IMR-90 (cell line): ENCODE measurements at regions not wholly inside any gene's neighbourhood (a gene's known extent, or its start where the extent isn't known, plus 50 kb on each side); places are given as distances from the start of the nearest gene placed in this dataset.

Experiments
- ATAC-seq: fragments of 200-7000 bp; cut with Tn5 transposase; 2 replicates; pipeline ENCODE4 v1.9.1; 2020; ENCODE audit warnings: low read depth, mild to moderate bottlenecking, moderate library complexity
- BruUV-seq: library from RNA; stranded (reverse); fragments of 400-500 nt; replicated peaks from 2 replicates; lab custom pipeline; 2021; lab: Mats Ljungman, UMichigan
- CTCF ChIA-PET: fragments of 300-600 bp; formaldehyde crosslinking; extraction: SDS; loops from one replicate; lab custom pipeline; 2021; ENCODE audit warnings: antibody characterized with exemption; lab: Yijun Ruan, JAX
- POLR2A ChIA-PET: fragments of 300-600 bp; sonication (Branson Sonifier 250); formaldehyde crosslinking; loops from one replicate; lab custom pipeline; 2022; ENCODE audit warnings: antibody characterized with exemption; ENCODE audit not compliant: unreplicated experiment; lab: Charles Lee
- DNase-seq: peaks from one replicate; pipeline ENCODE4 v3.0.0; 2013
- H2AFZ ChIP-seq: replicated peaks from 2 replicates; pipeline ENCODE3; 2013; ENCODE audit warnings: low read length, mild to moderate bottlenecking; ENCODE audit not compliant: poor library complexity
- H2AK5ac ChIP-seq: 2 replicates; pipeline ENCODE4 v1.6.1; 2013; ENCODE audit warnings: low read depth, low read length, inconsistent platforms
- H2AK9ac ChIP-seq: replicated peaks from 2 replicates; pipeline ENCODE3; 2013; ENCODE audit warnings: mild to moderate bottlenecking, low read depth, low read length, moderate library complexity; ENCODE audit not compliant: poor library complexity
- H2BK120ac ChIP-seq: 2 replicates; pipeline ENCODE4 v1.6.1; 2013; ENCODE audit warnings: low read depth, low read length, inconsistent platforms
- H2BK15ac ChIP-seq: 3 replicates; pipeline ENCODE4 v1.6.1; 2013; ENCODE audit warnings: low read depth, low read length, inconsistent platforms
- H2BK20ac ChIP-seq: 2 replicates; pipeline ENCODE4 v1.6.1; 2013; ENCODE audit warnings: low read depth, mild to moderate bottlenecking, inconsistent platforms, low read length, moderate library complexity
- H2BK5ac ChIP-seq: 2 replicates; pipeline ENCODE4 v1.6.1; 2013; ENCODE audit warnings: mild to moderate bottlenecking, low read depth, low read length, inconsistent platforms; ENCODE audit not compliant: poor library complexity, severe bottlenecking
- H3K14ac ChIP-seq: replicated peaks from 2 replicates; pipeline ENCODE4 v1.6.1; 2013; ENCODE audit warnings: low read depth, low read length, inconsistent platforms
- H3K18ac ChIP-seq: 2 replicates; pipeline ENCODE4 v1.6.1; 2013; ENCODE audit warnings: low read depth, low read length, control low read depth
- H3K23ac ChIP-seq: 2 replicates; pipeline ENCODE4 v1.6.1; 2013; ENCODE audit warnings: low read depth, low read length, inconsistent platforms
- H3K27ac ChIP-seq: 2 replicates; pipeline ENCODE4 v1.5.1; 2013; ENCODE audit warnings: mild to moderate bottlenecking, control low read depth, low read length; ENCODE audit not compliant: insufficient read depth
- H3K27me3 ChIP-seq: 2 replicates; pipeline ENCODE4 v1.6.1; 2013; ENCODE audit warnings: low read length; ENCODE audit not compliant: control insufficient read depth, insufficient read depth
- H3K36me3 ChIP-seq: 2 replicates; pipeline ENCODE4 v1.6.1; 2013; ENCODE audit warnings: low read length, mixed read lengths; ENCODE audit not compliant: control insufficient read depth, insufficient read depth
- H3K4ac ChIP-seq: 2 replicates; pipeline ENCODE4 v1.6.1; 2013; ENCODE audit warnings: low read depth, low read length, inconsistent platforms
- H3K4me1 ChIP-seq: 2 replicates; pipeline ENCODE4 v1.6.1; 2013; ENCODE audit warnings: low read length, mixed read lengths; ENCODE audit not compliant: control insufficient read depth, insufficient read depth
- H3K4me2 ChIP-seq: 2 replicates; pipeline ENCODE4 v1.6.1; 2013; ENCODE audit warnings: low read depth, mild to moderate bottlenecking, control low read depth, low read length, moderate library complexity
- H3K4me3 ChIP-seq: 2 replicates; pipeline ENCODE4 v1.5.1; 2013; ENCODE audit warnings: low read depth, mild to moderate bottlenecking, control low read depth, low read length, moderate library complexity; ENCODE audit not compliant: insufficient read depth
- H3K56ac ChIP-seq: 2 replicates; pipeline ENCODE4 v1.6.1; 2013; ENCODE audit warnings: low read length, inconsistent platforms; ENCODE audit not compliant: insufficient read depth; ENCODE audit errors: extremely low read depth
- H3K79me1 ChIP-seq, 2 experiments: 2 replicates each; pipeline ENCODE4 v1.6.1; 2013; ENCODE audit warnings: low read length in 2 of 2, inconsistent platforms in 1 of 2, low read depth in 1 of 2
- H3K9ac ChIP-seq: 2 replicates; pipeline ENCODE4 v1.6.1; 2013; ENCODE audit warnings: low read depth, low read length, control low read depth
- H3K9me1 ChIP-seq: 2 replicates; pipeline ENCODE4 v1.6.1; 2013; ENCODE audit warnings: low read length, inconsistent platforms; ENCODE audit not compliant: insufficient read depth
- H3K9me3 ChIP-seq: 2 replicates; pipeline ENCODE4 v1.6.1; 2013; ENCODE audit warnings: low read length; ENCODE audit not compliant: control insufficient read depth, insufficient read depth
- H4K20me1 ChIP-seq: 2 replicates; pipeline ENCODE4 v1.6.1; 2013; ENCODE audit warnings: low read length, inconsistent platforms; ENCODE audit not compliant: insufficient read depth
- H4K5ac ChIP-seq: 2 replicates; pipeline ENCODE4 v1.6.1; 2013; ENCODE audit warnings: mild to moderate bottlenecking, low read depth, low read length, control low read depth
- H4K8ac ChIP-seq, 2 experiments: 2 replicates each; pipeline ENCODE4 v1.6.1; 2013; ENCODE audit warnings: low read depth in 2 of 2, low read length in 2 of 2, control low read depth in 1 of 2, inconsistent platforms in 1 of 2
- H4K91ac ChIP-seq: 2 replicates; pipeline ENCODE4 v1.6.1; 2013; ENCODE audit warnings: low read depth, low read length, inconsistent platforms; ENCODE audit not compliant: insufficient read depth
- ELK1 ChIP-seq: fragments of 150-350 bp; IDR thresholded peaks from 2 replicates; pipeline ENCODE4 v1.6.1; 2016; ENCODE audit warnings: low read depth, mild to moderate bottlenecking, low read length, moderate library complexity, borderline replicate concordance
- FOS ChIP-seq: fragments of 150-350 bp; IDR thresholded peaks from 2 replicates; pipeline ENCODE4 v1.6.1; 2016; ENCODE audit warnings: low read depth, low read length
- MXI1 ChIP-seq: IDR thresholded peaks from 2 replicates; pipeline ENCODE4 v1.6.1; 2012; ENCODE audit warnings: low read depth, mild to moderate bottlenecking, low read length, moderate library complexity, borderline replicate concordance
- dilution Hi-C: fragments of 300-500 bp; cut with HindIII; formaldehyde crosslinking; loops from one replicate; pipeline ENCODE4 v1.14.3; 2018; ENCODE audit warnings: low sequenced_read_pairs; ENCODE audit not compliant: unreplicated experiment
- in situ Hi-C: fragments of 300-500 bp; cut with MboI; formaldehyde crosslinking; loops from 3 replicates; pipeline ENCODE4 v1.14.3; 2019; ENCODE audit warnings: low sequenced_read_pairs, inconsistent platforms, mixed read lengths
- intact Hi-C: fragments of 100-400 bp; cut with micrococcal nuclease; formaldehyde crosslinking; loops from 2 replicates; pipeline ENCODE4 v1.10.0; 2022

GRCh38 chr3:174619239-174619638 is 239.9 kb upstream of the NAALADL2 start:
- Histone ChIP-seq H2AK9ac (no peak overlapping the region), H2AFZ (no peak overlapping the region), H3K9me1 (no peaks in the 10 kb centered on the region), H3K4me2 (no peak overlapping the region), H3K18ac (no peak overlapping the region; the same call in 1 of the 2 replicates), H3K56ac (no peak overlapping the region), H2BK20ac (no peak overlapping the region), H3K27me3 (no peaks in the 10 kb centered on the region), H3K9me3 (no peaks in the 10 kb centered on the region), H3K27ac (no peak overlapping the region), H3K4me1 (0 out of 2 replicates have a peak, but pooled peaks cover 2% of the 10 kb centered on the region), H4K20me1 (no peaks in the 10 kb centered on the region), H3K36me3 (no peaks in the 10 kb centered on the region), H4K91ac (no peak overlapping the region), H3K4ac (no peak overlapping the region; the same call in 1 of the 2 replicates), H3K9ac (no peak overlapping the region), H2BK5ac (no peak overlapping the region), H4K5ac (no peak overlapping the region), H3K23ac (no peak overlapping the region), H3K14ac (no peak overlapping the region; the same call in 1 of the 2 replicates), H2BK15ac (no peak overlapping the region), H2AK5ac (no peak overlapping the region), H3K4me3 (no peak overlapping the region), H3K79me1 (no peaks in the 10 kb centered on the region), H2BK120ac (no peak overlapping the region), H4K8ac (no peak overlapping the region)
- no TSS peak for BruUV-seq
- in situ Hi-C loops (no loop called here), dilution Hi-C loops (no loop called here), intact Hi-C loops (no loop called here)
- DNase-seq (no peak), ATAC-seq (no peak)
- TF ChIP-seq FOS: no peak
- TF ChIP-seq ELK1: no peak
- TF ChIP-seq MXI1: no peak
- ChIA-PET CTCF (no interaction called here), POLR2A (no interaction called here)
